ENCODE measurements at regions not wholly inside any gene's neighbourhood (a gene's known extent, or its start where the extent isn't known, plus 50 kb on each side); places are given as distances from the start of the nearest gene placed in this dataset.

- TF ChIP-seq, protein P1, sequence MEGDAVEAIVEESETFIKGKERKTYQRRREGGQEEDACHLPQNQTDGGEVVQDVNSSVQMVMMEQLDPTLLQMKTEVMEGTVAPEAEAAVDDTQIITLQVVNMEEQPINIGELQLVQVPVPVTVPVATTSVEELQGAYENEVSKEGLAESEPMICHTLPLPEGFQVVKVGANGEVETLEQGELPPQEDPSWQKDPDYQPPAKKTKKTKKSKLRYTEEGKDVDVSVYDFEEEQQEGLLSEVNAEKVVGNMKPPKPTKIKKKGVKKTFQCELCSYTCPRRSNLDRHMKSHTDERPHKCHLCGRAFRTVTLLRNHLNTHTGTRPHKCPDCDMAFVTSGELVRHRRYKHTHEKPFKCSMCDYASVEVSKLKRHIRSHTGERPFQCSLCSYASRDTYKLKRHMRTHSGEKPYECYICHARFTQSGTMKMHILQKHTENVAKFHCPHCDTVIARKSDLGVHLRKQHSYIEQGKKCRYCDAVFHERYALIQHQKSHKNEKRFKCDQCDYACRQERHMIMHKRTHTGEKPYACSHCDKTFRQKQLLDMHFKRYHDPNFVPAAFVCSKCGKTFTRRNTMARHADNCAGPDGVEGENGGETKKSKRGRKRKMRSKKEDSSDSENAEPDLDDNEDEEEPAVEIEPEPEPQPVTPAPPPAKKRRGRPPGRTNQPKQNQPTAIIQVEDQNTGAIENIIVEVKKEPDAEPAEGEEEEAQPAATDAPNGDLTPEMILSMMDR (IDR thresholded peaks at IDR 0.05; ENCODE audit: extremely low read depth, missing control alignments) = no peak
- DNase-seq (ENCODE audit: low spot score) = no peak
Measured at GRCh38 chr2:120802867-120803484, 67.3 kb downstream of the GLI2 start.

- TF ChIP-seq, protein P1 (IDR thresholded peaks at IDR 0.05; ENCODE audit: extremely low read depth, missing control alignments) = no peak
Measured at GRCh38 chr2:120803764-120804335, 68.2 kb downstream of the GLI2 start.

GRCh38 chr2:120804459-120804858 lies 68.8 kb downstream of the GLI2 start:
- TF ChIP-seq, protein P1 (IDR thresholded peaks at IDR 0.05; ENCODE audit: extremely low read depth, missing control alignments) = no peak
- DNase-seq (ENCODE audit: low spot score) = no peak

More at GRCh38 chr2:120803764-120804335, 68.2 kb downstream of the GLI2 start:
- DNase-seq (ENCODE audit: low spot score) = no peak

DNA sequence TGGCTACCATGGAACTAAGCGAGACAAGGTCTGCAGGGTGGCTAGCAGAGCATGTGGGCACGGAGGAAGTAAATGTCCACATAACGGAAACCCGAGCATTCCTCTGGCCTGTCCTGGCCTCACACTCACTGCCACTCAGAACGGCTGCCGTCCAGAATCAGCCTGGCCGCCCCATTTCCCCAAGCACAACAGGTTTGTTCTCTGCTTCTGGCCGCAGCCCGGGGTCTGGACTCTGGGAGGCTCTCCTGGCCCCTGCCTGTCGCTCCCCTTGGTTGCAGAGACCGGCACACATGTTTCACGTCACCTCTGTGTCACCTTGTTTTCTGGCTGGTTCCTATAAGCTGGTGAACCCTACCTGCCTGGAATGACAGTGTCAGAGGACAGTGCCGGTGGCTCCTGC lies 69.3 kb downstream of the GLI2 start:
- TF ChIP-seq, protein P1 (IDR thresholded peaks at IDR 0.05; ENCODE audit: extremely low read depth, missing control alignments) = no peak

GRCh38 chr2:120805602-120806001 lies 69.9 kb downstream of the GLI2 start:
- TF ChIP-seq, protein P1 (IDR thresholded peaks at IDR 0.05; ENCODE audit: extremely low read depth, missing control alignments) = no peak
- DNase-seq (ENCODE audit: low spot score) = no peak

More for the DNA sequence above, 69.3 kb downstream of the GLI2 start:
- no peak for DNase-seq (ENCODE audit: low spot score)

GRCh38 chr2:120807751-120808150 lies 72.1 kb downstream of the GLI2 start:
- no peak for DNase-seq (ENCODE audit: low spot score)
- TF ChIP-seq, protein P1 (IDR thresholded peaks at IDR 0.05; ENCODE audit: extremely low read depth, missing control alignments) = no peak

DNA sequence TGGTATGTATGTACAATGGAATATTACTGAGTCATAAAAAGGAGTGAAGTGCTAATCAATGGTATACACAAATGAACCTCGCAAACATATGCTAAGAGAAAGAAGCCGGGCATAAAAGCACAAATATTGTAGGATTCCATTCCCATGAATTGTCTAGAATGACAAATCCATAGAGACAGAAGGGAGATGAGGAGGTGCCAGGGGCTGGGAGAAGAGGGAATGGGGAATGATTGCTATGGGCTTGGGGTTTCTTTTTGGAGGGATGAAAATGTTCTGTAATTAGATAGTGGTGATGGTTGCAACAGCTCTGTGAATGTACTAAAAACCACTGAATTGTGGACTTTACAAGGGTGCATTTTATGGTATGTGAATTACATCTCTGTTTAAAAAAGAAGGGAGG lies 73.5 kb downstream of the GLI2 start:
- TF ChIP-seq, protein P1 (IDR thresholded peaks at IDR 0.05; ENCODE audit: extremely low read depth, missing control alignments) = no peak
- no peak for DNase-seq (ENCODE audit: low spot score)

Data from GM20000 (cell line).